Transverse colon (tissue), 4 donors: ENCODE measurements at regions not wholly inside any gene's neighbourhood (a gene's known extent, or its start where the extent isn't known, plus 50 kb on each side); places are given as distances from the start of the nearest gene placed in this dataset.
"Not testable (repeated sequence)": the region's sequence is repeated elsewhere in the genome, so short reads cannot be mapped to it uniquely, and the experiment has no call there.

Source experiments
- DNase-seq: peaks from one replicate; pipeline ENCODE4 v3.0.0-alpha.2; 2019
- H3K27ac ChIP-seq, 4 donors: fragments of 200-600 bp; sonication (generic); 2 replicates each; pipeline ENCODE4 v1.5.1; 2016 to 2018; ENCODE audit warnings: inconsistent platforms in 4 of 4
- H3K27me3 ChIP-seq: fragments of 200-600 bp; sonication (generic); 2 replicates; pipeline ENCODE4 v1.5.1; 2017; ENCODE audit warnings: inconsistent platforms
- H3K36me3 ChIP-seq, 4 donors: fragments of 200-600 bp; sonication (generic); 2 replicates each; pipeline ENCODE4 v1.5.1; 2017 to 2019; ENCODE audit warnings: inconsistent platforms in 4 of 4
- H3K4me1 ChIP-seq, 4 donors: fragments of 200-600 bp; sonication (generic); 2 replicates each; pipeline ENCODE4 v1.5.1; 2017 to 2020; ENCODE audit warnings: inconsistent platforms in 4 of 4
- H3K4me3 ChIP-seq, 4 donors: fragments of 200-600 bp; sonication (generic); 1 replicate in 1 of 4; 2 replicates in 3 of 4; pipeline versions ENCODE4 v1.5.1 to v1.6.1; 2017 to 2019; ENCODE audit warnings: inconsistent platforms in 4 of 4
- H3K9me3 ChIP-seq, 2 donors: fragments of 200-600 bp; sonication (generic); 2 replicates each; pipeline ENCODE4 v1.5.1; 2017 to 2019; ENCODE audit warnings: inconsistent platforms in 2 of 2
- CTCF ChIP-seq, 5 experiments: fragments of 200-600 bp in 3 of 5; fragments of 450-650 bp in 2 of 5; sonication (generic) in 3 of 5; IDR thresholded peaks; 1 replicate in 2 of 5; 2 replicates in 3 of 5; pipeline ENCODE4 v1.5.1; 2016 to 2017; ENCODE audit warnings: antibody characterized with exemption in 5 of 5, inconsistent platforms in 3 of 5, mild to moderate bottlenecking in 2 of 5, moderate library complexity in 1 of 5
- EP300 ChIP-seq: sonication (generic); formaldehyde crosslinking; IDR thresholded peaks from one replicate; pipeline ENCODE4 v1.6.1; 2017; ENCODE audit warnings: antibody characterized with exemption, low read depth
- POLR2A ChIP-seq: fragments of 450-650 bp; IDR thresholded peaks from one replicate; pipeline ENCODE4 v1.6.1; 2016; ENCODE audit warnings: antibody characterized with exemption, mild to moderate bottlenecking, moderate library complexity
- POLR2AphosphoS5 ChIP-seq, 3 donors: sonication (generic); formaldehyde crosslinking; IDR thresholded peaks; one replicate each; pipeline ENCODE4 v1.6.1; 2016; ENCODE audit warnings: antibody characterized with exemption in 3 of 3
- WGBS, 2 donors: methylation state at CpG; one replicate each; pipeline ENCODE4 v1.1.5; 2018; ENCODE audit warnings: low coverage in 1 of 2; 5-methylcytosine and 5-hydroxymethylcytosine counted together
- in situ Hi-C, 4 donors: fragments of 200-750 bp; cut with MboI; loops; one replicate each; pipeline versions ENCODE4 v1.15.0 to v1.15.1; 2017; ENCODE audit warnings: low sequenced_read_pairs in 3 of 4, low pct_ligation_motif_present in 1 of 4, low pct_unique_long_range_greater_than_20kb in 1 of 4
- intact Hi-C: fragments of 100-400 bp; cut with DNase I; formaldehyde crosslinking; loops from one replicate; pipeline ENCODE4 v1.15.1; 2023; ENCODE audit warnings: low total_unique reads

- TF ChIP-seq POLR2AphosphoS5 (IDR thresholded peaks at IDR 0.05) (no peak), EP300 (no peak), CTCF (IDR thresholded peaks at IDR 0.05) (no peak), POLR2A (no peak)
- H3K9me3 ChIP-seq, result no peaks in the 10 kb centered on the region
- 83% methylated on average over 5 of the region's 5 CpGs; no CpG with 5 or more reads in 1 of the 2 donors for WGBS, 2 donors
- in situ Hi-C loops (loop anchor here in 1 of 4 donors (25.0 kb wide), 1 partner anchor 272 kb away; no protein-coding TSS in a partner anchor), intact Hi-C loops (no loop called here)
- H3K4me1 ChIP-seq, result peaks cover 0 to 11% (median 3%) of the 10 kb centered on the region in 4 donors
- no peak for DNase-seq
- no peak overlapping the region for H3K27ac ChIP-seq
- H3K27me3 ChIP-seq, result no peaks in the 10 kb centered on the region
- H3K36me3 ChIP-seq, result no peaks in the 10 kb centered on the region
- no peak overlapping the region for H3K4me3 ChIP-seq
These were observed 292.5 kb upstream of the FZD8 start for GRCh38 chr10:35934642-35934995.

- intact Hi-C loops, result no loop called here
- no peak for DNase-seq
- Histone ChIP-seq H3K36me3 (no peaks in the 10 kb centered on the region), H3K4me3 (no peak overlapping the region), H3K27me3 (no peaks in the 10 kb centered on the region), H3K9me3 (no peaks in the 10 kb centered on the region), H3K4me1 (peaks cover 0 to 11% (median 3%) of the 10 kb centered on the region in 4 donors), H3K27ac (no peak overlapping the region)
- TF ChIP-seq POLR2A (no peak), POLR2AphosphoS5 (IDR thresholded peaks at IDR 0.05) (no peak), CTCF (IDR thresholded peaks at IDR 0.05) (no peak), EP300 (no peak)
- in situ Hi-C loops, result loop anchor here in 1 of 4 donors (25.0 kb wide), 1 partner anchor 272 kb away; no protein-coding TSS in a partner anchor
- WGBS, 2 donors, result 60 to 73% methylated on average over 3 to 5 of the region's 5 CpGs
These were observed 292.0 kb upstream of the FZD8 start for GRCh38 chr10:35933940-35934641.

DNA sequence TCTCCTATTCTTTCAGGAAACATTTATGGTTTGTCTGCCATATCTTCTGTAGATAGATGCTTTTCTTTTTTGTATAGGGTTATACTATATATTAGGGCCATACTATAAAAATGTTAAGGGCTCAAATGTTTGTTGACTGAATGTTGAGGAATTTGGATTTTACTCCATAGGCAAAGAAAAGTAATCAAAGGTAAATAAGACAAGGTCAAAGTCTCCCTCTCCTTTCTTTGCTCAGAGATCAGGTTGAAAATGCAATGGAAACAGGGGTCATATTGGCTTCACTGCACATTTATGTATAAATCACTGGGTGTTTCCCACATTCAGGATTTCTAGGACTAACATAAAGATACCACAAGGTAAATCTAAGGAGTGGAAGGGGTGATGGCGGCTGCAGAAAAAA is 291.4 kb upstream of the FZD8 start:
- Histone ChIP-seq H3K27me3 (no peaks in the 10 kb centered on the region), H3K36me3 (no peaks in the 10 kb centered on the region), H3K27ac (no peak overlapping the region), H3K4me3 (no peak overlapping the region), H3K9me3 (no peaks in the 10 kb centered on the region), H3K4me1 (peaks cover 0 to 11% (median 3%) of the 10 kb centered on the region in 4 donors)
- WGBS, 2 donors, result 0 to 46% methylated on average over 1 of the region's 1 CpG
- no peak for DNase-seq
- in situ Hi-C loops, result loop anchor here in 1 of 4 donors (25.0 kb wide), 1 partner anchor 271 kb away; no protein-coding TSS in a partner anchor
- TF ChIP-seq POLR2A, result no peak
- TF ChIP-seq POLR2AphosphoS5 (IDR thresholded peaks at IDR 0.05), result no peak
- no peak for TF ChIP-seq EP300
- no peak for TF ChIP-seq CTCF (IDR thresholded peaks at IDR 0.05)
- intact Hi-C loops, result no loop called here

- H3K27ac ChIP-seq, intact Hi-C loops, H3K4me3 ChIP-seq, H3K36me3 ChIP-seq, H3K9me3 ChIP-seq, H3K27me3 ChIP-seq, DNase-seq: not testable (repeated sequence)
- in situ Hi-C loops, result loop anchor here in 1 of 4 donors (25.0 kb wide), 1 partner anchor 268 kb away; no protein-coding TSS in a partner anchor
- 95 to 100% methylated on average over 1 to 2 of the region's 2 CpGs for WGBS, 2 donors
- peaks cover 0 to 15% (median 3%) of the 10 kb centered on the region in 4 donors for H3K4me1 ChIP-seq
These were observed 287.9 kb upstream of the FZD8 start for GRCh38 chr10:35929962-35930361.
